T-cell (primary cell): ENCODE measurements at regions not wholly inside any gene's neighbourhood (a gene's known extent, or its start where the extent isn't known, plus 50 kb on each side); places are given as distances from the start of the nearest gene placed in this dataset.

Experiments
- ATAC-seq, 4 experiments: fragments of 200-7000 bp in 3 of 4; fragments of 150-1000 bp in 1 of 4; cut with Tn5 transposase; replicated peaks in 1 of 4; 1 replicate in 3 of 4; 2 replicates in 1 of 4; pipeline ENCODE4 v1.10.0; 2021; ENCODE audit warnings: moderate library complexity in 3 of 4, mild to moderate bottlenecking in 2 of 4, moderate number of reproducible peaks in 1 of 4
- CTCF ChIA-PET, 2 donors: fragments of 300-600 bp; sonication (Branson Sonifier 250); formaldehyde crosslinking; loops; one replicate each; lab custom pipeline; 2022; ENCODE audit warnings: antibody characterized with exemption in 2 of 2; lab: Charles Lee
- POLR2A ChIA-PET, 2 donors: fragments of 300-600 bp; sonication (Branson Sonifier 250); formaldehyde crosslinking; loops; one replicate each; lab custom pipeline; 2022; ENCODE audit warnings: antibody characterized with exemption in 2 of 2; lab: Charles Lee
- DNase-seq, 35 experiments: peaks; one replicate each; pipeline versions ENCODE4 v3.0.0 to v3.0.0-alpha.2; 2013 to 2023
- H3K27ac ChIP-seq: one replicate; pipeline ENCODE4 v1.5.1; 2013; ENCODE audit warnings: low read length
- H3K27me3 ChIP-seq, 2 experiments: replicated peaks in 1 of 2; 1 replicate in 1 of 2; 2 replicates in 1 of 2; pipeline versions ENCODE4 v1.6.1 to v1.7.0; 2013; ENCODE audit warnings: low read length in 1 of 2, mixed read lengths in 1 of 2; ENCODE audit not compliant: control insufficient read depth in 2 of 2, insufficient read depth in 2 of 2; ENCODE audit errors: extremely low read depth in 1 of 2
- H3K36me3 ChIP-seq, 2 donors: 1 replicate in 1 of 2; 2 replicates in 1 of 2; pipeline versions ENCODE4 v1.6.1 to v1.7.0; 2013; ENCODE audit warnings: low read length in 1 of 2; ENCODE audit not compliant: control insufficient read depth in 2 of 2, insufficient read depth in 1 of 2; ENCODE audit errors: extremely low read depth in 1 of 2
- H3K4me1 ChIP-seq, 2 experiments: 1 replicate in 1 of 2; 2 replicates in 1 of 2; pipeline versions ENCODE4 v1.6.1 to v1.7.0; 2013; ENCODE audit warnings: low read length in 2 of 2, mixed read lengths in 1 of 2; ENCODE audit not compliant: insufficient read depth in 2 of 2, control insufficient read depth in 1 of 2; ENCODE audit errors: extremely low read depth in 1 of 2
- H3K4me3 ChIP-seq, 2 donors: 1 replicate in 1 of 2; 2 replicates in 1 of 2; pipeline versions ENCODE4 v1.5.1 to v1.7.0; 2013; ENCODE audit warnings: mild to moderate bottlenecking in 2 of 2, low read length in 1 of 2, moderate library complexity in 1 of 2; ENCODE audit not compliant: control insufficient read depth in 1 of 2; ENCODE audit errors: extremely low read depth in 1 of 2
- H3K9me3 ChIP-seq: 2 replicates; pipeline ENCODE4 v1.7.0; 2013
- H3K27ac Mint-ChIP-seq, 2 donors: one replicate each; pipeline ENCODE4 v1.8.0; 2020 to 2021; ENCODE audit warnings: mild to moderate bottlenecking in 2 of 2, mixed read lengths in 2 of 2
- H3K27me3 Mint-ChIP-seq, 2 donors: one replicate each; pipeline ENCODE4 v1.8.0; 2021 to 2022; ENCODE audit warnings: mixed read lengths in 2 of 2
- H3K36me3 Mint-ChIP-seq: one replicate; pipeline ENCODE4 v1.8.0; 2021; ENCODE audit warnings: mixed read lengths
- H3K4me1 Mint-ChIP-seq, 3 donors: one replicate each; pipeline ENCODE4 v1.8.0; 2020 to 2022; ENCODE audit warnings: mixed read lengths in 3 of 3, mild to moderate bottlenecking in 1 of 3
- H3K4me3 Mint-ChIP-seq, 3 donors: one replicate each; pipeline ENCODE4 v1.8.0; 2020 to 2022; ENCODE audit warnings: mild to moderate bottlenecking in 3 of 3, mixed read lengths in 3 of 3, moderate library complexity in 3 of 3
- H3K9me3 Mint-ChIP-seq, 3 donors: one replicate each; pipeline ENCODE4 v1.8.0; 2020 to 2022; ENCODE audit warnings: mixed read lengths in 3 of 3
- WGBS: methylation state at CpG from one replicate; pipeline ENCODE4 v1.1.5; 2013; ENCODE audit warnings: missing lambda C conversion rate; ENCODE audit not compliant: insufficient coverage; 5-methylcytosine and 5-hydroxymethylcytosine counted together

DNA sequence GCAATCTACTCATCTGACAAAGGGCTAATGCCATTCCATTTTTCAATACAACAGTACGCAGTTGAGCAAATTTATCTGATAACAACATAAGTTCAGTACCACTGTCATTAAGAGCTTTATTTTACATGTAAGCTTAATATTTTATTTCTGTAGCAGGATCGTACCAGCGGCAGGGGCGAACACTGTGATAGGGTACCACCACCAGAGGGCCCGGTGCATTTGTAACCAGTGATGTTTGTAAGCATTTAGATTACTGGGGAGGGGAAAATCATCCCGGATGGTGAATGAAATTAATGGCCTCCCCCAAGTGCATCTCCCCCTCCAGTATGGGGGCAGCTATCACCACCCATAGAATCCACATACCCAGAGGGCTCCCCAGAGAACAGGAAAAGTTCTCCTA, 179.0 kb downstream of the ADGRA3 start:
- H3K27me3 Mint-ChIP-seq: no peaks in the 10 kb centered on the region
- no peak overlapping the region for H3K27ac ChIP-seq
- ATAC-seq (no peak), DNase-seq (no peak)
- H3K9me3 Mint-ChIP-seq: peaks cover 0 to 9% (median 0%) of the 10 kb centered on the region in 3 donors
- no peaks in the 10 kb centered on the region for H3K27me3 ChIP-seq
- POLR2A ChIA-PET: no interaction called here
- H3K4me3 ChIP-seq: no peak overlapping the region
- H3K36me3 ChIP-seq: no peaks in the 10 kb centered on the region
- H3K4me3 Mint-ChIP-seq: no peak overlapping the region
- no peaks in the 10 kb centered on the region for H3K4me1 Mint-ChIP-seq
- no peaks in the 10 kb centered on the region for H3K9me3 ChIP-seq
- WGBS: no CpG with 5 or more reads among the region's 6 CpGs
- H3K27ac Mint-ChIP-seq: no peak overlapping the region
- H3K36me3 Mint-ChIP-seq: no peaks in the 10 kb centered on the region
- H3K4me1 ChIP-seq: no peaks in the 10 kb centered on the region
- CTCF ChIA-PET: no interaction called here

- H3K4me3 Mint-ChIP-seq: no peak overlapping the region
- DNase-seq (no peak), ATAC-seq (no peak)
- no peaks in the 10 kb centered on the region for H3K4me1 Mint-ChIP-seq
- Histone ChIP-seq H3K27me3 (no peaks in the 10 kb centered on the region), H3K36me3 (no peaks in the 10 kb centered on the region), H3K27ac (no peak overlapping the region), H3K9me3 (no peaks in the 10 kb centered on the region), H3K4me3 (no peak overlapping the region), H3K4me1 (no peaks in the 10 kb centered on the region)
- ChIA-PET POLR2A (no interaction called here), CTCF (interaction anchor here in 1 of 2 donors (0.6 kb wide), 1 partner anchor 1367 kb away, joined by 3 read pairs; no protein-coding TSS in a partner anchor)
- no peaks in the 10 kb centered on the region for H3K27me3 Mint-ChIP-seq
- no peaks in the 10 kb centered on the region for H3K36me3 Mint-ChIP-seq
- no peak overlapping the region for H3K27ac Mint-ChIP-seq
- peaks cover 2 to 11% (median 5%) of the 10 kb centered on the region in 3 donors for H3K9me3 Mint-ChIP-seq
- no CpG with 5 or more reads among the region's 2 CpGs for WGBS
These were observed 181.7 kb downstream of the ADGRA3 start for GRCh38 chr4:22334155-22334554.

- no peaks in the 10 kb centered on the region for H3K36me3 Mint-ChIP-seq
- WGBS: no CpG with 5 or more reads among the region's 1 CpG
These were observed 191.4 kb downstream of the ADGRA3 start for GRCh38 chr4:22324422-22324821.

DNA sequence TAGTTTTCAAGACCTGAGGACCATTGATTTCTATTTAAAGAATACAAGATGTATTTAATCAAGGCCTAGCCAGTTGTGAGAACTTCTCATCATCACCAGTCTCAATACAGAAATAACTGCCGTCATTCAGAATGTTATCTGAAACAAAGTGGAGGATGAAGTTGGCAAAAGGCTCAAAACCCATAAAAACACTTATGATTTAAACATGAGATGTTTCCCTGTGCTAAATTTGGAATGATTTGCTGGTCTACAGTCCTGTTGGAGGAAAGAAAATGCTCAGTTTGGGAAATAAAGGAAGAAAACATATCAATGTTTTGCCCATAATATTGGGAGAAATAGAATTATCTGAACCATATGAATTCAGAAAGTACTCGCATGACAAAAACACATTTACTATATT, 192.2 kb downstream of the ADGRA3 start:
- DNase-seq (no peak), ATAC-seq (no peak)
- H3K4me3 ChIP-seq: no peak overlapping the region
- peaks cover 0 to 4% (median 0%) of the 10 kb centered on the region in 3 donors for H3K9me3 Mint-ChIP-seq
- H3K36me3 ChIP-seq: no peaks in the 10 kb centered on the region
- no peaks in the 10 kb centered on the region for H3K4me1 ChIP-seq
- H3K27me3 ChIP-seq: no peaks in the 10 kb centered on the region
- H3K27ac Mint-ChIP-seq: no peak overlapping the region
- no peaks in the 10 kb centered on the region for H3K9me3 ChIP-seq
- no CpG with 5 or more reads among the region's 2 CpGs for WGBS
- H3K36me3 Mint-ChIP-seq: no peaks in the 10 kb centered on the region
- POLR2A ChIA-PET: no interaction called here
- H3K4me1 Mint-ChIP-seq: no peaks in the 10 kb centered on the region
- H3K4me3 Mint-ChIP-seq: no peak overlapping the region
- H3K27ac ChIP-seq: no peak overlapping the region
- H3K27me3 Mint-ChIP-seq: no peaks in the 10 kb centered on the region
- CTCF ChIA-PET: no interaction called here

More at GRCh38 chr4:22324422-22324821, 191.4 kb downstream of the ADGRA3 start:
- no peaks in the 10 kb centered on the region for H3K36me3 ChIP-seq
- no peaks in the 10 kb centered on the region for H3K27me3 Mint-ChIP-seq
- H3K27me3 ChIP-seq: no peaks in the 10 kb centered on the region
- no peaks in the 10 kb centered on the region for H3K9me3 ChIP-seq
- no peak overlapping the region for H3K4me3 Mint-ChIP-seq
- H3K27ac Mint-ChIP-seq: no peak overlapping the region
- H3K27ac ChIP-seq: no peak overlapping the region
- H3K4me1 Mint-ChIP-seq: no peaks in the 10 kb centered on the region
- no peak for ATAC-seq
- ChIA-PET CTCF (no interaction called here), POLR2A (no interaction called here)
- no peak overlapping the region for H3K4me3 ChIP-seq
- DNase-seq: no peak
- H3K4me1 ChIP-seq: no peaks in the 10 kb centered on the region
- H3K9me3 Mint-ChIP-seq: peaks cover 0 to 8% (median 3%) of the 10 kb centered on the region in 3 donors

DNA sequence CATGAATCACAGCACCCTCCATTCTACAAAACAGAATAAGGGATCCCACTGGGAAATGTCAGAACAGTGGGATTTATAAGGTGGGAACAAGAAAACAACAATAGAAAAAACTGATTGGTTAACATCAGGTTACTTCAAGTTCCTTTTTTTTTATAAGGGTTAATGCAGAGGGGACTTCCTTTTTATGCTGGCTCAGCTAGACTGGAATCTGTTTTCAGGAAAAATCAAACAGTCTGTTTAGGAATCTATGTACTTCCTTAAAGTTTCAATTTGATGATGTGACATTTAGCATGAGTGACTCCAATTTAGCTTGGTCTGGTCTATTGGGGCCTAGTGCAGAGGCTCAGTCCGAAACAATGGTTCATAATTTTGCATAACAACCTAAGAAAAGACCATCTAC, 192.9 kb downstream of the ADGRA3 start:
- Mint-ChIP-seq H3K4me1 (no peaks in the 10 kb centered on the region), H3K4me3 (no peak overlapping the region), H3K36me3 (no peaks in the 10 kb centered on the region), H3K27ac (no peak overlapping the region), H3K27me3 (no peaks in the 10 kb centered on the region), H3K9me3 (peaks cover 0 to 4% (median 0%) of the 10 kb centered on the region in 3 donors)
- Histone ChIP-seq H3K27ac (no peak overlapping the region), H3K4me3 (no peak overlapping the region), H3K27me3 (no peaks in the 10 kb centered on the region), H3K9me3 (no peaks in the 10 kb centered on the region), H3K4me1 (no peaks in the 10 kb centered on the region), H3K36me3 (no peaks in the 10 kb centered on the region)
- DNase-seq (no peak), ATAC-seq (no peak)
- ChIA-PET CTCF (no interaction called here), POLR2A (no interaction called here)
- WGBS: no CpG with 5 or more reads among the region's 1 CpG

- no peak overlapping the region for H3K4me3 ChIP-seq
- no peak overlapping the region for H3K4me3 Mint-ChIP-seq
- H3K9me3 Mint-ChIP-seq: peaks cover 0 to 4% (median 2%) of the 10 kb centered on the region in 3 donors
- ChIA-PET CTCF (interaction anchor here in 1 of 2 donors (0.7 kb wide), 1 partner anchor 96 kb away, joined by 3 read pairs; no protein-coding TSS in a partner anchor), POLR2A (no interaction called here)
- no peaks in the 10 kb centered on the region for H3K4me1 ChIP-seq
- WGBS: no CpG with 5 or more reads among the region's 2 CpGs
- H3K4me1 Mint-ChIP-seq: no peaks in the 10 kb centered on the region
- H3K27me3 Mint-ChIP-seq: no peaks in the 10 kb centered on the region
- H3K36me3 ChIP-seq: no peaks in the 10 kb centered on the region
- no peaks in the 10 kb centered on the region for H3K27me3 ChIP-seq
- no peak for ATAC-seq
- no peaks in the 10 kb centered on the region for H3K36me3 Mint-ChIP-seq
- DNase-seq: no peak
- H3K9me3 ChIP-seq: no peaks in the 10 kb centered on the region
- no peak overlapping the region for H3K27ac ChIP-seq
- no peak overlapping the region for H3K27ac Mint-ChIP-seq
These were observed 200.2 kb downstream of the ADGRA3 start for GRCh38 chr4:22315628-22316027.

DNA sequence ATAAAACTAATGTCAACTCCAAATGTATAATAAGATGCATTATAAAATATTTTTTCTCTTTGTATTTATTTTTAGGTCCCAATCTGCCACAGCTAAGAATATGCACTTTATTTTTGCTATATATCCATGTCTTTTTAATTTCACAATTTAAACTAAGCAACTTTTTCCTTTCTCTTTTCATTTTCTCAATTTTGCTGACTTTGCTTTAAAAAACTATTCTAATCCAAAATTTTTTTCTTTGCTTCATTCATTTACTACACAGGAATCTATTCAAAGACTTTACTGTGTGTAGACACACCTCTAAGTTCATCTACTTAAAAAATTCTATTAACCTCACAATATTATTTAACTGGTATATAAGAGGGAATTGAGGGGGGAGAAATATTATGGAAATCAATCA, 201.9 kb downstream of the ADGRA3 start:
- ChIA-PET CTCF (no interaction called here), POLR2A (no interaction called here)
- no peaks in the 10 kb centered on the region for H3K36me3 Mint-ChIP-seq
- DNase-seq (no peak), ATAC-seq (no peak)
- H3K27ac Mint-ChIP-seq: no peak overlapping the region
- peaks cover 0 to 4% (median 2%) of the 10 kb centered on the region in 3 donors for H3K9me3 Mint-ChIP-seq
- H3K27ac ChIP-seq: no peak overlapping the region
- no peaks in the 10 kb centered on the region for H3K27me3 Mint-ChIP-seq
- H3K9me3 ChIP-seq: no peaks in the 10 kb centered on the region
- no peak overlapping the region for H3K4me3 ChIP-seq
- H3K4me1 Mint-ChIP-seq: no peaks in the 10 kb centered on the region
- H3K4me3 Mint-ChIP-seq: no peak overlapping the region
- H3K27me3 ChIP-seq: no peaks in the 10 kb centered on the region
- no peaks in the 10 kb centered on the region for H3K36me3 ChIP-seq
- no peaks in the 10 kb centered on the region for H3K4me1 ChIP-seq
